ENCODE measurements at regions not wholly inside any gene's neighbourhood (a gene's known extent, or its start where the extent isn't known, plus 50 kb on each side); places are given as distances from the start of the nearest gene placed in this dataset.
"Not testable (repeated sequence)": the region's sequence is repeated elsewhere in the genome, so short reads cannot be mapped to it uniquely, and the experiment has no call there.

GRCh38 chr14:105688664-105689221 lies 162.4 kb downstream of the TMEM121 start:
- TF ChIP-seq MYC (IDR thresholded peaks at IDR 0.05; ENCODE audit: low read depth, low read length); POLR2AphosphoS5 (IDR thresholded peaks at IDR 0.05; ENCODE audit: insufficient read depth, low read depth, low read length); CTCF (IDR thresholded peaks at IDR 0.05; ENCODE audit: extremely low read depth in 1 of 2, insufficient read depth in 1 of 2, low read depth in 1 of 2, low read length in 2 of 2); POLR2A (IDR thresholded peaks at IDR 0.05; ENCODE audit: low read depth, low read length); EZH2 (IDR thresholded peaks at IDR 0.05; ENCODE audit: borderline replicate concordance, low read depth, low read length, severe bottlenecking): not testable (repeated sequence)

Measured in endothelial cell of umbilical vein (primary cell).